Loucy (cell line): ENCODE measurements at regions not wholly inside any gene's neighbourhood (a gene's known extent, or its start where the extent isn't known, plus 50 kb on each side); places are given as distances from the start of the nearest gene placed in this dataset.

ENCODE experiments used
- EZH2phosphoT487 ChIP-seq: fragments of 200-600 bp; IDR thresholded peaks from 2 replicates; pipeline ENCODE4 v1.6.1; 2018; ENCODE audit warnings: antibody characterized with exemption, mild to moderate bottlenecking, moderate library complexity, borderline replicate concordance
- TF ChIP-seq, protein P1 (sequence below): fragments of 200-600 bp; sonication (generic); conservative IDR thresholded peaks from 2 replicates; pipeline ENCODE4 v1.5.1; 2014; ENCODE audit warnings: mild to moderate bottlenecking, antibody characterized with exemption, low read length

GRCh38 chr2:237154082-237154638, 68.5 kb downstream of the COPS8 start:
- TF ChIP-seq, protein P1, sequence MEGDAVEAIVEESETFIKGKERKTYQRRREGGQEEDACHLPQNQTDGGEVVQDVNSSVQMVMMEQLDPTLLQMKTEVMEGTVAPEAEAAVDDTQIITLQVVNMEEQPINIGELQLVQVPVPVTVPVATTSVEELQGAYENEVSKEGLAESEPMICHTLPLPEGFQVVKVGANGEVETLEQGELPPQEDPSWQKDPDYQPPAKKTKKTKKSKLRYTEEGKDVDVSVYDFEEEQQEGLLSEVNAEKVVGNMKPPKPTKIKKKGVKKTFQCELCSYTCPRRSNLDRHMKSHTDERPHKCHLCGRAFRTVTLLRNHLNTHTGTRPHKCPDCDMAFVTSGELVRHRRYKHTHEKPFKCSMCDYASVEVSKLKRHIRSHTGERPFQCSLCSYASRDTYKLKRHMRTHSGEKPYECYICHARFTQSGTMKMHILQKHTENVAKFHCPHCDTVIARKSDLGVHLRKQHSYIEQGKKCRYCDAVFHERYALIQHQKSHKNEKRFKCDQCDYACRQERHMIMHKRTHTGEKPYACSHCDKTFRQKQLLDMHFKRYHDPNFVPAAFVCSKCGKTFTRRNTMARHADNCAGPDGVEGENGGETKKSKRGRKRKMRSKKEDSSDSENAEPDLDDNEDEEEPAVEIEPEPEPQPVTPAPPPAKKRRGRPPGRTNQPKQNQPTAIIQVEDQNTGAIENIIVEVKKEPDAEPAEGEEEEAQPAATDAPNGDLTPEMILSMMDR, result peak; percentile 97
- TF ChIP-seq EZH2phosphoT487, result no peak
